Effector memory CD4-positive, alpha-beta T cell (primary cell): ENCODE measurements at regions not wholly inside any gene's neighbourhood (a gene's known extent, or its start where the extent isn't known, plus 50 kb on each side); places are given as distances from the start of the nearest gene placed in this dataset.

Source experiments
- DNase-seq, 3 donors: peaks; one replicate each; pipeline ENCODE4 v3.0.0-alpha.2; 2020
- H3K27ac ChIP-seq: 2 replicates; pipeline ENCODE4 v1.7.0; 2013; ENCODE audit warnings: mild to moderate bottlenecking, low read length, moderate library complexity; ENCODE audit not compliant: insufficient read depth, poor library complexity, severe bottlenecking
- H3K27me3 ChIP-seq: replicated peaks from 2 replicates; pipeline ENCODE4 v1.7.0; 2013; ENCODE audit warnings: mild to moderate bottlenecking, low read length; ENCODE audit not compliant: insufficient read depth, control insufficient read depth, poor library complexity, severe bottlenecking
- H3K36me3 ChIP-seq: 2 replicates; pipeline ENCODE4 v1.7.0; 2013; ENCODE audit warnings: mild to moderate bottlenecking, low read length, moderate library complexity; ENCODE audit not compliant: control insufficient read depth, insufficient read depth
- H3K4me1 ChIP-seq: 2 replicates; pipeline ENCODE4 v1.7.0; 2013; ENCODE audit warnings: low read length, mild to moderate bottlenecking; ENCODE audit not compliant: control insufficient read depth, insufficient read depth, poor library complexity, severe bottlenecking
- H3K4me3 ChIP-seq: 2 replicates; pipeline ENCODE4 v1.7.0; 2013; ENCODE audit warnings: low read length, low read depth, mild to moderate bottlenecking; ENCODE audit not compliant: insufficient read depth, poor library complexity, severe bottlenecking
- H3K9me3 ChIP-seq: 2 replicates; pipeline ENCODE4 v1.7.0; 2013; ENCODE audit warnings: mild to moderate bottlenecking, low read length, moderate library complexity; ENCODE audit not compliant: control insufficient read depth

- Histone ChIP-seq H3K9me3 (no peaks in the 10 kb centered on the region), H3K27me3 (no peaks in the 10 kb centered on the region), H3K36me3 (no peaks in the 10 kb centered on the region), H3K27ac (no peak overlapping the region), H3K4me3 (no peak overlapping the region), H3K4me1 (no peaks in the 10 kb centered on the region)
- DNase-seq = no peak
Measured at GRCh38 chr5:17690473-17690872, 56.2 kb downstream of the TAF11L14 start.

GRCh38 chr5:17691762-17692161, 57.5 kb downstream of the TAF11L14 start:
- no peaks in the 10 kb centered on the region for H3K9me3 ChIP-seq
- DNase-seq = no peak
- no peaks in the 10 kb centered on the region for H3K36me3 ChIP-seq
- H3K27ac ChIP-seq = no peak overlapping the region
- no peaks in the 10 kb centered on the region for H3K4me1 ChIP-seq
- no peak overlapping the region for H3K4me3 ChIP-seq
- no peaks in the 10 kb centered on the region for H3K27me3 ChIP-seq

DNA sequence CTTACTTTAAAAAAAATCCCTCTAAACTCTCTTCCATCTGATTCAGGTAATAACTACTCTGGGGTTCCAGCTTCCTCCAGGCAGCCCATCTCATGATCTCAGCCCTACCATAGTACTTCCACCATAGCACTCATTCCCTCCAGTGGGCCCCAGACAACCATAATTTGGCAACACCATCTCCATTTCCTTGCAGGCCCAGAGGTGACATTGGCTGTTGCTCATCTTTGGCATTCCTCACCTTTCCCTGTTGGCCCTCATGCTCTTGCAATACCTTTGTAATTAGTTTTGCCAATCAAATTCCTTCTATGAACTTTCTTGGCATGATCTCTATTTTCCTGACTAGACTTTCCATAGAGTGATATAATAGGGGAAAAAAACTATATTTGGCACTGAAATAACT, 60.1 kb downstream of the TAF11L14 start:
- Histone ChIP-seq H3K4me1 (no peaks in the 10 kb centered on the region), H3K27me3 (no peaks in the 10 kb centered on the region), H3K27ac (no peak overlapping the region), H3K36me3 (no peaks in the 10 kb centered on the region), H3K9me3 (no peaks in the 10 kb centered on the region), H3K4me3 (no peak overlapping the region)
- DNase-seq = no peak

GRCh38 chr5:17694914-17695313, 60.7 kb downstream of the TAF11L14 start:
- Histone ChIP-seq H3K4me1 (no peaks in the 10 kb centered on the region), H3K9me3 (no peaks in the 10 kb centered on the region), H3K27ac (no peak overlapping the region), H3K27me3 (no peaks in the 10 kb centered on the region), H3K36me3 (no peaks in the 10 kb centered on the region), H3K4me3 (no peak overlapping the region)
- no peak for DNase-seq

DNA sequence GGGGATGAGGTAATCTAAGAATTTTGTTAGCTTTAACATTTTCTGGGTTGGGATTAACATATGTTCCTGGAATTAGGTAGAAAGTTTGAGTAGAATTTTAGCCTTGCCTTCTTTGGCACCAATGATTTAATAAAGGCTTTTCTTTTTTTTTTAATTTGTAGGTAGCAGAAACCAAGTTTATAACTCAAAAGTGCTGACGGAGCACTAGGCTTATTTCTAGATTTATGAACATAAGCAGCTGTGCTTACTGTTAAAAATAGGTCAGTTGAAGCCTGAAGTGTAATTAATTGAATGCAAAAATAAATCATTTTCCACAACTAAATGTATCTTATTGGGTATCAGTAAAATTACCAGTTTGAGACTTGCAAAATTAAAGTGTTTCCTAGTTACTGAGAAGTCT, 62.4 kb downstream of the TAF11L14 start:
- DNase-seq = no peak
- Histone ChIP-seq H3K27ac (no peak overlapping the region), H3K27me3 (no peaks in the 10 kb centered on the region), H3K4me1 (no peaks in the 10 kb centered on the region), H3K36me3 (no peaks in the 10 kb centered on the region), H3K4me3 (no peak overlapping the region), H3K9me3 (no peaks in the 10 kb centered on the region)

- H3K36me3 ChIP-seq = no peaks in the 10 kb centered on the region
- H3K9me3 ChIP-seq = no peaks in the 10 kb centered on the region
- no peaks in the 10 kb centered on the region for H3K27me3 ChIP-seq
- no peaks in the 10 kb centered on the region for H3K4me1 ChIP-seq
- H3K27ac ChIP-seq = no peak overlapping the region
- DNase-seq = no peak
- no peak overlapping the region for H3K4me3 ChIP-seq
Measured at GRCh38 chr5:17697671-17698070, 63.4 kb downstream of the TAF11L14 start.

DNA sequence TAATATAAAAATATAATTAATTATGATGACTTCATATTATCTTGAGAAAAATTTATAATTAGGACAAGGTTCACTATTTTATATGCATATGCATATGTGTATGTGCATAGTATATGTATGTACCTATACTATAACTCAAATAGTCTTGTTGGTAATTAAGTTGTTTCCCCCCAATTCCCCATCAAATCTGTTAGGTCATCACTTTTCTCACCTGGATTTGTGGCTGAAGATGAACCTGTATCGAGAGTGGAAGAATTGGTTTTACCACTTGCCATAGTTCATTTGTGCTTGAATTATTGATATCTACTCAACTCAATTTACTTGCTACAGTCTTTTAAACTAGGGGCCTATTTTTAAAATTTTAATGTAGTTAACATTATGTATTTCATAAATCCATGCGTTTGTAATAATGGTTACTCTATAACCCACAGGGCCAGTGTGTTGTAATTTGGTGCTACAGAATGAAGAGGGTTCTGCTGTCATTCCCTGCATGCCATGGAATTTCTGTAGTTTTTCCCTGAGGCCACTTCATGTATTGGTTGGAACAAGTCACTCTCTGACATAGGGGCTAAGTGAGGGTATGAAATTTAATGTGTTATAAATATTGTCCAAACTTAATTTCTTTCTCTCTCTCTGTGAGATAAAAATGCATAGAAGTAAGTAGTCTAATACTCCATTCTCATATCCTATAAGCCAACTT, 74.9 kb downstream of the TAF11L14 start:
- Histone ChIP-seq H3K27me3 (no peaks in the 10 kb centered on the region), H3K36me3 (no peaks in the 10 kb centered on the region), H3K27ac (no peak overlapping the region), H3K4me1 (no peaks in the 10 kb centered on the region), H3K9me3 (peaks cover 3% of the 10 kb centered on the region), H3K4me3 (no peak overlapping the region)
- no peak for DNase-seq

DNA sequence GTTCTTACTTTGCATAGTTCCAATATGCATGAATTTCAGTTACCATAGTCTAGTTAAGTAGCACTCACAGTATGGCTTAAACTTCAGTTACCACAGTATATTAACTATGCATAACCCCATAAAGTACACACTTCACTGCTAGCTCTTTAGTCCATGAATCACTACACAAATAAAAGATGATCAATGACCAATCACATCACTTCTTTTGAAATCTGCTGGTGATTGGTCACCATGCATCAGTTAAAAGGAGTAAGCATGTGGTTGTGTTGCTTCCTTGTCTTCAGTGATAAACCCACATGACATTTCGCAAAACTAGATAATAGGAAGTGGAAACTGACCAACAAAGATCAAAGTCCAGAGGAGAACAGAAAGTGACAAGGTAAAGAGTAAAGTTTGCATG, 79.0 kb downstream of the TAF11L14 start:
- Histone ChIP-seq H3K4me1 (no peaks in the 10 kb centered on the region), H3K36me3 (no peaks in the 10 kb centered on the region), H3K27me3 (no peaks in the 10 kb centered on the region), H3K9me3 (peaks cover 3% of the 10 kb centered on the region), H3K27ac (no peak overlapping the region), H3K4me3 (no peak overlapping the region)
- no peak for DNase-seq

DNA sequence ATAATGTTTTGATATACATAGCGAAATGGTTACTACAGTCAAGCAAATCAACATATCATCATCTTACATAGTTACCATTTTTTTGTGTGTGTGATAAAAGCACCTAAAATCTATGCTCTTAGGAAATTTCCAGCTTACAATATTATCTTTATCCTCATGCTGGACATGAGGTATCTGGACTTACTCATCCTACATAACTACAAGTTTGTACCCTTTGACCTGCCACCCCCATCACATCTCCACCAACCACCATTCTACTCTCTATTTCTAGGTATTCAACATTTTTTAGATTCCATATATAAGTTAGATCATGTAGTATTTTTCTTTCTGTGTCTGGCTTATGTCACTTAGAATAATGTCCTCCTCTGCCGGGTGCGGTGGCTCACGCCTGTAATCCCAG, 79.9 kb downstream of the TAF11L14 start:
- no peak overlapping the region for H3K27ac ChIP-seq
- no peak for DNase-seq
- no peaks in the 10 kb centered on the region for H3K36me3 ChIP-seq
- H3K4me1 ChIP-seq = no peaks in the 10 kb centered on the region
- H3K4me3 ChIP-seq = no peak overlapping the region
- H3K27me3 ChIP-seq = no peaks in the 10 kb centered on the region
- peaks cover 3% of the 10 kb centered on the region for H3K9me3 ChIP-seq

GRCh38 chr5:17719592-17719991, 85.3 kb downstream of the TAF11L14 start:
- DNase-seq = no peak
- Histone ChIP-seq H3K27me3 (no peaks in the 10 kb centered on the region), H3K4me3 (no peak overlapping the region), H3K4me1 (no peaks in the 10 kb centered on the region), H3K27ac (no peak overlapping the region), H3K9me3 (no peaks in the 10 kb centered on the region), H3K36me3 (no peaks in the 10 kb centered on the region)
